SJSA1 (cell line): ENCODE measurements at regions not wholly inside any gene's neighbourhood (a gene's known extent, or its start where the extent isn't known, plus 50 kb on each side); places are given as distances from the start of the nearest gene placed in this dataset.

Experiments
- DNase-seq, 2 experiments: peaks; one replicate each; pipeline ENCODE4 v3.0.0-alpha.2; 2015 to 2020; ENCODE audit warnings: low spot score in 2 of 2, low read depth in 1 of 2
- H3K27ac ChIP-seq: fragments of 250-450 bp; sonication (Bioruptor Pico); 2 replicates; pipeline ENCODE4 v1.5.1; 2020; ENCODE audit warnings: mild to moderate bottlenecking, moderate library complexity
- H3K27me3 ChIP-seq: fragments of 250-450 bp; sonication (Bioruptor Pico); replicated peaks from 2 replicates; pipeline ENCODE4 v1.5.1; 2020; ENCODE audit warnings: mild to moderate bottlenecking, moderate library complexity
- H3K36me3 ChIP-seq: fragments of 250-450 bp; sonication (Bioruptor Pico); 2 replicates; pipeline ENCODE4 v1.5.1; 2020; ENCODE audit warnings: mild to moderate bottlenecking
- H3K4me1 ChIP-seq: fragments of 250-450 bp; sonication (Bioruptor Pico); replicated peaks from 2 replicates; pipeline ENCODE4 v1.6.1; 2021; ENCODE audit warnings: mild to moderate bottlenecking
- H3K4me3 ChIP-seq: fragments of 250-450 bp; sonication (Bioruptor Pico); 2 replicates; pipeline ENCODE4 v1.5.1; 2020; ENCODE audit warnings: mild to moderate bottlenecking
- H3K9me3 ChIP-seq: fragments of 250-450 bp; sonication (Bioruptor Pico); replicated peaks from 2 replicates; pipeline ENCODE4 v1.5.1; 2020; ENCODE audit warnings: mild to moderate bottlenecking

DNA sequence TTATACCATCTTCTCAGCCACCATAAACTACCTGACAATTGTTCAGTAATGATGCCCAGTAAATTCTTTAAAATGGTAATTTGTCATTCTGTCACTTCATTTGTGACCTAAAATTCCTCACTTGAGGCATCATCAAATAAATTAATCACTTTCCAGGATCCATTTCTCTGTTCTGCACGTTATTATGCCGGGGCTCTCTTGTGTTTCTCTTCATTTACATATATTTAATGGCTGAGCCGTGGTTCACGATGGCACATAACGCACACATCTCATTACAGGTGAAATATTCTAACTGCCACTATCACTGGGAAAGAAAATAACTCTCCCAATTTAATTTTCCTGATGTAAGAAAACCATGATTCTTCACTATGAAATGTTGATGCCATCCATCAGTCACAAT is 529.6 kb downstream of the NR4A2 start:
- Histone ChIP-seq H3K4me3 (no peak overlapping the region), H3K36me3 (no peaks in the 10 kb centered on the region), H3K4me1 (no peaks in the 10 kb centered on the region), H3K27me3 (no peaks in the 10 kb centered on the region), H3K27ac (no peak overlapping the region), H3K9me3 (no peaks in the 10 kb centered on the region)
- no peak for DNase-seq

- H3K4me1 ChIP-seq: no peaks in the 10 kb centered on the region
- H3K4me3 ChIP-seq: no peak overlapping the region
- H3K9me3 ChIP-seq: peaks cover 3% of the 10 kb centered on the region; the same call in 1 of the 2 replicates
- DNase-seq: no peak
- H3K36me3 ChIP-seq: no peaks in the 10 kb centered on the region
- H3K27ac ChIP-seq: no peak overlapping the region
- H3K27me3 ChIP-seq: no peaks in the 10 kb centered on the region
These were observed 539.9 kb downstream of the NR4A2 start for GRCh38 chr2:155792666-155793065.

GRCh38 chr2:155770516-155770915 is 562.0 kb downstream of the NR4A2 start:
- DNase-seq: no peak
- Histone ChIP-seq H3K27me3 (no peaks in the 10 kb centered on the region), H3K4me3 (no peak overlapping the region), H3K9me3 (no peaks in the 10 kb centered on the region; the same call in 1 of the 2 replicates), H3K27ac (no peak overlapping the region), H3K36me3 (no peaks in the 10 kb centered on the region), H3K4me1 (no peaks in the 10 kb centered on the region)

DNA sequence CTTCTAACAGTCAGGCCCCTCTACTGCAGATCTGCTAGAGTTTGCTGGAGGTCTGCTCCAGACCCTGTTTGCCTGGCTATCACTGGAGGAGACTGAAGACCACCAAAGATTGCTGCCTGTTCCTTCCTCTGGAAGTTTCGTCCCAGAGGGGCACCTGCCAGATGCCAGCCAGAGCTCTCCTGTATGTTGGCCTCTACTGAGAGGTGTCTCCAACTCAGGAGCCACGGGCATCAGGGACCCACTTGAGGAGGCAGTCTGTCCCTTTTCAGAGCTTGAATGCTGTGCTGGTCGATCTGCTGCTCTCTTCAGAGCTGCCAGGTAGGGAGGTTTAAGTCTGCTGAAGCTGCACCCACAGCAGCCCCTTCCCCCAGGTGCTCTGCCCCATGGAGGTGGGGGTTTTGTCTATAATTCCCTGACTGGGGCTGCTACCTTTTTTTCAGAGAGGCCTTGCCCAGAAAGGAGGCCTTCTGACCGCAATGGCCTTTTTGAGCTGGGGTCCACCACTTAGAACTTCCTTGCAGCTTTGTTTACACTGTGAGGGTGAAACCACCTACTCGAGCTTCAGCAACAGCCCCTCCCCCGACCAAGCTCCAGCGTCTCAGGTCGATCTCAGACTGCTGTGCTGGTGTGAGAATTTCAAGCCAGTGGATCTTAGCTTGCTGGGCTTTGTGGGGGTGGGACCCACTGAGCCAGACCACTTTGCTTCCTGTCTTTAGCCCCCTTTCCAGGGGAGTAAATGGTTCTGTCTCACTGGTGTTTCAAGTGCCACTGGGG is 566.0 kb downstream of the NR4A2 start:
- Histone ChIP-seq H3K27me3 (no peaks in the 10 kb centered on the region), H3K36me3 (no peaks in the 10 kb centered on the region), H3K27ac (no peak overlapping the region), H3K9me3 (no peaks in the 10 kb centered on the region; the same call in 1 of the 2 replicates), H3K4me1 (no peaks in the 10 kb centered on the region), H3K4me3 (no peak overlapping the region)
- no peak for DNase-seq

DNA sequence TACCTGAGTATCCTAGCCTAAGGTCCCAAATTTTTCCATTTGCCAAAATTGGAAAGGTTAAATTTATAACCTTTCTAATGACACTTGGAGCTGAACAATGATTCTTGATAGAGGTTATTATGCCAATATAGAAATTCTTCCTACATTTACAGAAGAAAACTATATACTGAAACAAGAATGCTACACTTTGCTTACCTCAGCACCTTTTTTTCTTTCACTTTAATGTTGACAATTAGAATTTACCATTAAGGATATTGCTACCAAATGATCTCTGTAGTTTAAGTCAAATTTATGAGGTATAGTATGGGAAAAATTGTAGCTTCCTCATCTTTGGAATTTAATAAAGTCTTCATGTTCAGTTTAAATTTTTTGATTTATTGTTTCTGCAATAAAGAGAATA is 577.0 kb downstream of the NR4A2 start:
- Histone ChIP-seq H3K27me3 (no peaks in the 10 kb centered on the region), H3K36me3 (no peaks in the 10 kb centered on the region), H3K4me1 (no peaks in the 10 kb centered on the region), H3K9me3 (no peaks in the 10 kb centered on the region), H3K27ac (no peak overlapping the region), H3K4me3 (no peak overlapping the region)
- no peak for DNase-seq

DNA sequence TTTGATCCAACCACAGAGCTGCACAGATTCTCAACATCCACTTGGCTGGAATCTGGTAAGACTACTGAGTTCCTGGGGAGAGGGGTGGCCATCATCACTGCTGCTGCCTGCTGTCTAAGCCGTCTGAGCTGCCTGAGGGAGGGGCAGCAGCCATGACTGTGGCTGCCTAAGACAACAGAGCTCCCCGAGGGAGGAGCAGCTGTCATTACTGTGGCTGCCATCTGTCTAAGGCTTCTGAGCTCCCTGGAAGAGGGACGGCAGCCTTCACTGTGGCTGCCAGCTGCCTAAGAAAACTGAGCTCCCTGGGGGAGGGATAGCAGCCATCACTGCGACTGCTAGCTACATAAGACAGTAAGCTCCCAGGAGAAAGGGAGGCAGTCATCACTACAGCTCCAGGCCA is 584.4 kb downstream of the NR4A2 start:
- Histone ChIP-seq H3K9me3 (no peaks in the 10 kb centered on the region; the same call in 1 of the 2 replicates), H3K4me3 (no peak overlapping the region), H3K27me3 (no peaks in the 10 kb centered on the region), H3K4me1 (no peaks in the 10 kb centered on the region), H3K27ac (no peak overlapping the region), H3K36me3 (no peaks in the 10 kb centered on the region)
- no peak for DNase-seq

DNA sequence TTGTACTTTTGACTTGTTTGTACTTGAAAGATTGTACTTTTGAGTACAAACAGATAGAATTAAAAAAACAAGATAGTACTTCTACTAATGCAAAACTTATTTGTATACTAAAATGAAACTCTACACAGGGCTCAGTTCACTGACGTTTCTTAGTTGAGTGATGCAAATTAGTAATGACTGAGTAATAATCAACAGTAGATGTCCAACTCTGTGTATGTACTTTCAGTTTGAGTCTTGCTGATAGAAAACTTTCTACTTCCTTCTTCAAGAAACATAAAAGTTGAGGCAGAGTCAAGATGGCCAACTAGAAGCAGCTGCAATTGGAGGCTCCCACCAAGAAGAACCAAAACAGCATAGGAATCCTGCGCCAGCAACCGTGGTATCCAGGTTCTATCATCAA is 585.0 kb downstream of the NR4A2 start:
- no peaks in the 10 kb centered on the region for H3K27me3 ChIP-seq
- no peak overlapping the region for H3K4me3 ChIP-seq

DNA sequence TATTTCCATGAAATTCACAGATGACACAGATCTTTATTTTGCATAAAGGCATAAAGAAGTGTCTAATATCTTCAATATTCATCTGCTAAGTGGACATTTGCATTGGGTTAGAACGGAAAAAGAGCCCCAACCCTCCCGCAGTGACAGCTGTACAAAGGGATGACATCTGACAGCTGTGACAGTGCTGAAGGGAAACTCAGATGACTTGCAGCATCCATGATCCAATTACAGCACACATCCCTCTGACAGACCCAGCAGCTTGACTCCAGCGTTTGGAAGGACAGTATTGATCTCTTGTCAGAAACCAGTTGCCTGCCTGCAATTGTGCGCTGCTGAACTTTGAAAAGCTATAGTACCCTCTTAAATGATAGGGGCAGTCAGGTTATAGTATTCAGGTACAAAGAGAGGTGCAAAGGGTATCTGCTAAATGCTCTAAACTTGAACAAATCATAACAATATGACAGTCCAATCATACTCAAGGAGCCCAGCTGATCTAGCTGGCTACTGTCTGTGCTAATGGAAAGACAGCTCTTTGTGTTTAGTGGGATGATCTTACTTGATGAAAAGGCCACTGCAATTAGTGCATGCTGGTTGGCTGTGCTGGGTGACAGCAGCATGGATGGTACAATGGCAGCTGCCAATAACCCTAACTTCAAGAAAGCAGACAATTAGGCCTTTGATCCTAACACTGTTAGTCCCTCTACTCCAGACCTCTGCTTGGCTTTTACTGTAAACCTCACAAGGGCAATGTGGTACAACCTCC is 599.2 kb downstream of the NR4A2 start:
- Histone ChIP-seq H3K27ac (no peak overlapping the region), H3K27me3 (no peaks in the 10 kb centered on the region), H3K9me3 (no peaks in the 10 kb centered on the region), H3K36me3 (no peaks in the 10 kb centered on the region), H3K4me3 (no peak overlapping the region), H3K4me1 (no peaks in the 10 kb centered on the region)
- no peak for DNase-seq

More for the DNA sequence above, 585.0 kb downstream of the NR4A2 start:
- H3K4me1 ChIP-seq: no peaks in the 10 kb centered on the region
- no peak overlapping the region for H3K27ac ChIP-seq
- H3K9me3 ChIP-seq: no peaks in the 10 kb centered on the region; the same call in 1 of the 2 replicates
- DNase-seq: no peak
- H3K36me3 ChIP-seq: no peaks in the 10 kb centered on the region

DNA sequence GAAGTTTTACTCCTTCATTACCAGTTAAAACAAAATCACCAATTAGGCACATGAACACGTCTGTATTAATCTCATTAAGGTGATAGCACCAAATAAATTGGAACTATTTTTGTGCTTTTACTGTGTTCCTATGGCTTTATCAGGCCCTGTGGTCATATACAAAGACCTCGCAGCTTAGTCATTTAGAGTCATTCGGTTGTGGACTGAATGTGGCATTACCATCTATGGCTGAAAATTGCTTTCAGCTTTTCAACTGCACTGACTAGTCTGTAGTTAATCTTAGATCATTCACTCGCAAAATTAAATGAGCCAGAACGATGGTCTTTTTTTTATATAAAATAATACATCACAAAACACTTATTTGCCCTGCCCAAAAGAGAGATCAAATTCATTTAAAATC is 601.7 kb downstream of the NR4A2 start:
- no peak overlapping the region for H3K27ac ChIP-seq
- DNase-seq: no peak
- H3K27me3 ChIP-seq: no peaks in the 10 kb centered on the region
- no peaks in the 10 kb centered on the region for H3K36me3 ChIP-seq
- H3K9me3 ChIP-seq: no peaks in the 10 kb centered on the region
- no peaks in the 10 kb centered on the region for H3K4me1 ChIP-seq
- no peak overlapping the region for H3K4me3 ChIP-seq

DNA sequence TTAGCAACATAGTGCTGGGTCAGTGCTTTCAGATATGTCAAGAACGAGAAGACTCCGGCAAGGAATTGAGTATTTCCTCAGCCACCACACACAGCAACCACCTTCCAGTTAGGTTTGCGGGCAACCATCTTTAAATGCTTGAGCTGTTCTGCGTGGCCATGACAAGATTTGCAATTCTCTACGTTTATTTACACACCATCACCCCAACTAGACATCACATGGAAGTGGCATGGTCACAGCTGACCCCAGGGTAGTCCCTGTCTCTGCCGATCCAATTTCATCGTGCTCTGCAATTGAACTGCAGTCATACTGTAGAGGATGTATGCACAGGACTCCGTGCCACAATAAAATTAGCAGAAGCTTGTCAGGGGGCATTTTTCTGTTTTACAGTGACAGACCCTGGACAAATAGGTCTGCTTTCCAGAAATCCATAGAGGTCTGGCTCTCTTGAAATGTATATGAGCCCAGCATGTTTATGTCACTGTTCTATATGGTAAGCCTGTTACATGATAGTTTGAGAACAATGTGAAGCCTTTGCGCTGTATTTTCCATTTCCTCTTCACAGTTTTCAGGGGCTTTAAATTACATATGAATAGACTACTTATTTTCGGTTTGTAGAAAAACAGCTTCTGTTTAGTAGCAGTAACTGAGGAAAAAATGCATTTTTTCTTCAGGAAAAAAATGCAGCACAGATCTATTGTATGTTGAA is 605.2 kb downstream of the NR4A2 start:
- Histone ChIP-seq H3K9me3 (no peaks in the 10 kb centered on the region), H3K4me3 (no peak overlapping the region), H3K4me1 (no peaks in the 10 kb centered on the region), H3K27ac (no peak overlapping the region), H3K27me3 (no peaks in the 10 kb centered on the region), H3K36me3 (no peaks in the 10 kb centered on the region)
- DNase-seq: no peak

- no peak for DNase-seq
- H3K27ac ChIP-seq: no peak overlapping the region
- H3K4me1 ChIP-seq: no peaks in the 10 kb centered on the region
- H3K9me3 ChIP-seq: no peaks in the 10 kb centered on the region
- H3K36me3 ChIP-seq: no peaks in the 10 kb centered on the region
- no peak overlapping the region for H3K4me3 ChIP-seq
- no peaks in the 10 kb centered on the region for H3K27me3 ChIP-seq
These were observed 610.2 kb downstream of the NR4A2 start for GRCh38 chr2:155722290-155722689.

DNA sequence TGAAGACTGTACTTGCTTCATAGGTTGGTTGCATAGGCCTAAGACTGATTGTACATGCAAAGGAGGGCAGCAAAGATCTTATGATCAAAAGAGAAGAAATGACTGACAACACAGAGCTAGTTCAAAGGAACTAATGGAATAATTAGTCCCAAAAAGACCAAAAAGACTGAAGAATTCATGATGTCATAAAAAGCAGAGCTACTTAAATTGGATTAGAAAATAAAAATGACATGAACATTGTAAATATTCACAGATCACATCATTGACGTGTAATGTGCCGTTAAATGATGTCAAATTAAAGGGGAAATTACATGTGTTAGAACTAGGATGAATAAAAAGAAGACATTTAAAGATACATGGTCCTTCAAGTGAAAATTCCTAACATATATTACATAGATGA is 616.8 kb downstream of the NR4A2 start:
- Histone ChIP-seq H3K27me3 (no peaks in the 10 kb centered on the region), H3K4me1 (no peaks in the 10 kb centered on the region), H3K9me3 (no peaks in the 10 kb centered on the region), H3K36me3 (no peaks in the 10 kb centered on the region), H3K4me3 (no peak overlapping the region), H3K27ac (no peak overlapping the region)
- no peak for DNase-seq

GRCh38 chr2:155714983-155715382 is 617.5 kb downstream of the NR4A2 start:
- no peaks in the 10 kb centered on the region for H3K9me3 ChIP-seq
- no peaks in the 10 kb centered on the region for H3K27me3 ChIP-seq

DNA sequence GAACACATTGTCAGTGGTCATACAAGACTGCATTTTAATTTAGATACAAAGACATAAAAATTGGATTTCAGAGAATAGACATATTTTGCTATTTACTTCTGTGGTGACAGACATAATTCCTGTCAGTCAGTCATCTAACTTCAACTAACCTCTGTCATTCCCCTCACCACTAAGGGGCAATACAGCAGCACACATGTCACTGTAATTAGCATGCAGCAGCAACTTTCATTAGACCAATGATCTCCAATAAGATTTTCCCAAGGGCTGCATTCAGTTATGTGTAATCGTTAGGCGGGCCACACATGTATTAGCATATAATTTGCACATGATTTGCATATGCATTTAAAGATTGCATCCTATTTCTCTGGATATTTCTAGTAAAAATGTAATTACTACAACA is 624.5 kb downstream of the NR4A2 start:
- H3K27ac ChIP-seq: no peak overlapping the region
- no peak for DNase-seq
- no peaks in the 10 kb centered on the region for H3K4me1 ChIP-seq
- no peaks in the 10 kb centered on the region for H3K27me3 ChIP-seq
- H3K9me3 ChIP-seq: no peaks in the 10 kb centered on the region
- no peaks in the 10 kb centered on the region for H3K36me3 ChIP-seq
- H3K4me3 ChIP-seq: no peak overlapping the region

More at GRCh38 chr2:155714983-155715382, 617.5 kb downstream of the NR4A2 start:
- H3K36me3 ChIP-seq: no peaks in the 10 kb centered on the region
- H3K4me1 ChIP-seq: no peaks in the 10 kb centered on the region
- DNase-seq: no peak
- H3K27ac ChIP-seq: no peak overlapping the region
- no peak overlapping the region for H3K4me3 ChIP-seq
